Loucy (cell line): ENCODE measurements at regions not wholly inside any gene's neighbourhood (a gene's known extent, or its start where the extent isn't known, plus 50 kb on each side); places are given as distances from the start of the nearest gene placed in this dataset.

Experiments used
- H2AFZ ChIP-seq: fragments of 200-600 bp; sonication (generic); 2 replicates; pipeline ENCODE4 v1.6.0; 2016; ENCODE audit warnings: antibody characterized with exemption, mild to moderate bottlenecking, low read length, moderate library complexity
- H3F3A ChIP-seq: fragments of 200-600 bp; 2 replicates; pipeline ENCODE4 v1.6.0; 2016; ENCODE audit warnings: antibody characterized with exemption, low read depth, mild to moderate bottlenecking
- H3K27me3 ChIP-seq: fragments of 200-600 bp; sonication (generic); 2 replicates; pipeline ENCODE4 v1.6.1; 2014; ENCODE audit warnings: low read length, mild to moderate bottlenecking; ENCODE audit not compliant: insufficient read depth, poor library complexity, severe bottlenecking
- H3K36me3 ChIP-seq: fragments of 200-600 bp; sonication (generic); 2 replicates; pipeline ENCODE4 v1.6.1; 2016; ENCODE audit warnings: low read length; ENCODE audit not compliant: insufficient read depth
- H3K4me1 ChIP-seq: fragments of 200-600 bp; sonication (generic); 2 replicates; pipeline ENCODE4 v1.5.1; 2014; ENCODE audit warnings: low read length, mild to moderate bottlenecking; ENCODE audit not compliant: insufficient read depth, poor library complexity, severe bottlenecking
- H3K4me2 ChIP-seq: fragments of 200-600 bp; sonication (generic); 2 replicates; pipeline ENCODE4 v1.6.0; 2014; ENCODE audit warnings: antibody characterized with exemption, low read length, low read depth, mild to moderate bottlenecking; ENCODE audit not compliant: poor library complexity, severe bottlenecking
- H3K4me3 ChIP-seq: fragments of 200-600 bp; sonication (generic); 2 replicates; pipeline ENCODE4 v1.5.1; 2014; ENCODE audit warnings: low read length, mild to moderate bottlenecking, mixed read lengths; ENCODE audit not compliant: poor library complexity, severe bottlenecking
- H3K79me2 ChIP-seq: fragments of 200-600 bp; sonication (generic); 2 replicates; pipeline ENCODE4 v1.6.1; 2014; ENCODE audit warnings: low read length; ENCODE audit not compliant: insufficient read depth
- H3K9ac ChIP-seq: fragments of 200-600 bp; sonication (generic); 2 replicates; pipeline ENCODE4 v1.6.0; 2014; ENCODE audit warnings: mild to moderate bottlenecking, low read depth, low read length, moderate library complexity; ENCODE audit not compliant: poor library complexity, severe bottlenecking
- H3K9me2 ChIP-seq: fragments of 200-600 bp; sonication (generic); replicated peaks from 2 replicates; pipeline ENCODE4 v1.6.1; 2016; ENCODE audit warnings: low read depth, low read length, mixed read lengths
- H3K9me3 ChIP-seq: fragments of 200-600 bp; sonication (generic); 2 replicates; pipeline ENCODE4 v1.6.1; 2014; ENCODE audit warnings: mild to moderate bottlenecking, antibody characterized with exemption, low read length, low read depth; ENCODE audit not compliant: insufficient read depth
- H4K20me1 ChIP-seq: fragments of 200-600 bp; sonication (generic); 2 replicates; pipeline ENCODE4 v1.6.0; 2014; ENCODE audit warnings: antibody characterized with exemption, low read length, mild to moderate bottlenecking; ENCODE audit not compliant: insufficient read depth, poor library complexity, severe bottlenecking
- EZH2phosphoT487 ChIP-seq: fragments of 200-600 bp; IDR thresholded peaks from 2 replicates; pipeline ENCODE4 v1.6.1; 2018; ENCODE audit warnings: antibody characterized with exemption, mild to moderate bottlenecking, moderate library complexity, borderline replicate concordance
- TF ChIP-seq, protein P1 (sequence below): fragments of 200-600 bp; sonication (generic); conservative IDR thresholded peaks from 2 replicates; pipeline ENCODE4 v1.5.1; 2014; ENCODE audit warnings: mild to moderate bottlenecking, antibody characterized with exemption, low read length

DNA sequence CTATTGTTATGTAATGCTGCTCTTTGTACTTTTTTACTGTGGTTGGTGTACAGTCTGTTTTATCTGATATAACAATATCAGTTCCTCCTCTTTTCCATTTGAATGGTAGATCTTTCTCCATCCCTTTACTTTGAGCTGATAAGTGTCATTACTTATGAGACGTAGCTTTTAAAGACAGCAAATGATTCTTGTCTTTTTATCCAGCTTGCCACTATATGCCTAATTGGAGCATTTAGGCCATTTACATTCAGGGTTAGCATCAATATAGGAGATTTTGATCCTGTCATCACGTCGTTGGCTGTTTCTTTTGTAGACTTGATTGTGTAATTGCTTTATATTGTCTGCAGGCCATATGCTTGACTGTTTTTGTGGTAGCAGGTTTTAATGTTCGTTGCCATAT is 894.2 kb upstream of the ATXN8OS start:
- no peaks in the 10 kb centered on the region for H3K4me1 ChIP-seq
- H3K79me2 ChIP-seq, result no peaks in the 10 kb centered on the region
- H3K4me2 ChIP-seq, result no peak overlapping the region
- no peaks in the 10 kb centered on the region for H3K36me3 ChIP-seq
- no peak overlapping the region for H2AFZ ChIP-seq
- H3F3A ChIP-seq, result no peaks in the 10 kb centered on the region
- TF ChIP-seq, protein P1, sequence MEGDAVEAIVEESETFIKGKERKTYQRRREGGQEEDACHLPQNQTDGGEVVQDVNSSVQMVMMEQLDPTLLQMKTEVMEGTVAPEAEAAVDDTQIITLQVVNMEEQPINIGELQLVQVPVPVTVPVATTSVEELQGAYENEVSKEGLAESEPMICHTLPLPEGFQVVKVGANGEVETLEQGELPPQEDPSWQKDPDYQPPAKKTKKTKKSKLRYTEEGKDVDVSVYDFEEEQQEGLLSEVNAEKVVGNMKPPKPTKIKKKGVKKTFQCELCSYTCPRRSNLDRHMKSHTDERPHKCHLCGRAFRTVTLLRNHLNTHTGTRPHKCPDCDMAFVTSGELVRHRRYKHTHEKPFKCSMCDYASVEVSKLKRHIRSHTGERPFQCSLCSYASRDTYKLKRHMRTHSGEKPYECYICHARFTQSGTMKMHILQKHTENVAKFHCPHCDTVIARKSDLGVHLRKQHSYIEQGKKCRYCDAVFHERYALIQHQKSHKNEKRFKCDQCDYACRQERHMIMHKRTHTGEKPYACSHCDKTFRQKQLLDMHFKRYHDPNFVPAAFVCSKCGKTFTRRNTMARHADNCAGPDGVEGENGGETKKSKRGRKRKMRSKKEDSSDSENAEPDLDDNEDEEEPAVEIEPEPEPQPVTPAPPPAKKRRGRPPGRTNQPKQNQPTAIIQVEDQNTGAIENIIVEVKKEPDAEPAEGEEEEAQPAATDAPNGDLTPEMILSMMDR, result no peak
- no peak for TF ChIP-seq EZH2phosphoT487
- no peaks in the 10 kb centered on the region for H3K9me2 ChIP-seq
- no peaks in the 10 kb centered on the region for H3K9me3 ChIP-seq
- no peak overlapping the region for H3K9ac ChIP-seq
- no peaks in the 10 kb centered on the region for H3K27me3 ChIP-seq
- no peak overlapping the region for H3K4me3 ChIP-seq
- H4K20me1 ChIP-seq, result no peaks in the 10 kb centered on the region

DNA sequence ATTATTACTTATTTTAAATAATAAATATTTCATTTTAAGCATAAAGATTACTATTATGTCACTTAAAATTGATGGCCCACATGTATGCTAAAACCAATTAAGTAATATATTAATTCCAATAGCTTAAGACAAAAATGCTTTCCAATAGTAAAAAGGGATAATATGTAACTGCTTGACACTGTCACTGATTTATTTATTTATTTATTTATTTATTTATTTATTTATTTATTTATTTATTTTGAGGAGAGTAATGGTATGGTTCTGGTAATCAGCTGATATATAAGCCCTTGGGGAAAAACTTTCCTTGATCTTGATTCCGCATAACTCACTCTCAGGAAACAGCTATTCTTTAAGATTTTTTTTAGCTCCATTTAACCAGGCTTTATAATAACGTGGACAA is 903.0 kb upstream of the ATXN8OS start:
- Histone ChIP-seq H3K4me2 (no peak overlapping the region), H3K4me3 (no peak overlapping the region), H3K9me2 (no peaks in the 10 kb centered on the region), H3K27me3 (no peaks in the 10 kb centered on the region), H3K9ac (no peak overlapping the region), H3K9me3 (no peaks in the 10 kb centered on the region), H3K79me2 (no peaks in the 10 kb centered on the region), H2AFZ (no peak overlapping the region), H3F3A (no peaks in the 10 kb centered on the region), H4K20me1 (no peaks in the 10 kb centered on the region), H3K4me1 (no peaks in the 10 kb centered on the region), H3K36me3 (no peaks in the 10 kb centered on the region)
- no peak for TF ChIP-seq EZH2phosphoT487
- TF ChIP-seq, protein P1, result no peak

DNA sequence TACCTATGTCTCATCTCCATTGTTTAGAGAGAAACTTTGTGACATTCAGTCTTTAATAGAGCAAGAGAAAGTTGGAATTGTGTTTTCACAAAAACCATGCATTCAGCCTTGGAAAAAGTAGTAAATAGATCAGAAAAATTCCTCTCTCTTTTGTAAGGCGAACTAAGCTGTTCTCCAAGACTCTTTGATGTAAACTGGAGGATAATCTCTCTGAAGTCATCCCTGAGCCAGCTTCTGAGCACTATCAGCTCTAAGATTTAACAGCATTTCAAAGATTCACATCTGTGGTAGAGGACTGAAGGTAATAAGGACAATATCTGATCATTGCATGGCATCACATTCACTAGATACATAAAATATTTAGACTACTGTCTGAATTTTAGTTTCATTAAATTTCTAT is 904.6 kb upstream of the ATXN8OS start:
- TF ChIP-seq, protein P1, result no peak
- TF ChIP-seq EZH2phosphoT487, result no peak
- no peaks in the 10 kb centered on the region for H3K27me3 ChIP-seq
- H3K9me2 ChIP-seq, result no peaks in the 10 kb centered on the region
- no peaks in the 10 kb centered on the region for H3K9me3 ChIP-seq
- no peaks in the 10 kb centered on the region for H3K79me2 ChIP-seq
- no peaks in the 10 kb centered on the region for H3K4me1 ChIP-seq
- H2AFZ ChIP-seq, result no peak overlapping the region
- no peak overlapping the region for H3K4me3 ChIP-seq
- no peaks in the 10 kb centered on the region for H3K36me3 ChIP-seq
- H4K20me1 ChIP-seq, result no peaks in the 10 kb centered on the region
- no peak overlapping the region for H3K9ac ChIP-seq
- no peaks in the 10 kb centered on the region for H3F3A ChIP-seq
- H3K4me2 ChIP-seq, result no peak overlapping the region
